Renal cortical epithelial cell (primary cell): ENCODE measurements at regions not wholly inside any gene's neighbourhood (a gene's known extent, or its start where the extent isn't known, plus 50 kb on each side); places are given as distances from the start of the nearest gene placed in this dataset.
"Not testable (repeated sequence)": the region's sequence is repeated elsewhere in the genome, so short reads cannot be mapped to it uniquely, and the experiment has no call there.

Experiments
- DNase-seq: peaks from one replicate; pipeline ENCODE4 v3.0.0-alpha.2; 2011; ENCODE audit warnings: low read depth

GRCh38 chr5:108530706-108531105 is 148.8 kb upstream of the FBXL17 start:
- no peak for DNase-seq

GRCh38 chr5:108529381-108529780 is 147.5 kb upstream of the FBXL17 start:
- DNase-seq, result peak; percentile 1

GRCh38 chr5:108528655-108529054 is 146.8 kb upstream of the FBXL17 start:
- DNase-seq, result no peak

- DNase-seq, result no peak
Observed at GRCh38 chr5:108524564-108524963, 142.7 kb upstream of the FBXL17 start.

GRCh38 chr5:108523360-108523759 is 141.5 kb upstream of the FBXL17 start:
- DNase-seq, result no peak

- DNase-seq, result peak; percentile 54
Observed at GRCh38 chr5:108521841-108522506, 140.1 kb upstream of the FBXL17 start.

- DNase-seq, result no peak
Observed at GRCh38 chr5:108521011-108521700, 139.3 kb upstream of the FBXL17 start.

GRCh38 chr5:108516785-108517184 is 134.9 kb upstream of the FBXL17 start:
- DNase-seq, result no peak

- DNase-seq, result no peak
Observed at GRCh38 chr5:108515517-108516105, 133.7 kb upstream of the FBXL17 start.

GRCh38 chr5:108508979-108509378 is 127.1 kb upstream of the FBXL17 start:
- no peak for DNase-seq

GRCh38 chr5:108507631-108508030 is 125.7 kb upstream of the FBXL17 start:
- no peak for DNase-seq

GRCh38 chr5:108505608-108506007 is 123.7 kb upstream of the FBXL17 start:
- DNase-seq, result no peak

GRCh38 chr5:108504974-108505373 is 123.1 kb upstream of the FBXL17 start:
- no peak for DNase-seq

GRCh38 chr5:108503986-108504385 is 122.1 kb upstream of the FBXL17 start:
- no peak for DNase-seq

GRCh38 chr5:108495615-108496014 is 113.7 kb upstream of the FBXL17 start:
- not testable (repeated sequence) for DNase-seq

GRCh38 chr5:108487951-108488350 is 106.1 kb upstream of the FBXL17 start:
- no peak for DNase-seq

GRCh38 chr5:108484035-108484434 is 102.1 kb upstream of the FBXL17 start:
- no peak for DNase-seq

GRCh38 chr5:108481355-108481931 is 99.5 kb upstream of the FBXL17 start:
- DNase-seq, result peak; percentile 26

GRCh38 chr5:108472237-108472636 is 90.3 kb upstream of the FBXL17 start:
- DNase-seq, result no peak

- no peak for DNase-seq
Observed at GRCh38 chr5:108467563-108467962, 85.7 kb upstream of the FBXL17 start.

- DNase-seq, result peak; percentile 50
Observed at GRCh38 chr5:108461628-108462367, 79.9 kb upstream of the FBXL17 start.

- no peak for DNase-seq
Observed at GRCh38 chr5:108459769-108460168, 77.9 kb upstream of the FBXL17 start.
